ENCODE measurements at regions not wholly inside any gene's neighbourhood (a gene's known extent, or its start where the extent isn't known, plus 50 kb on each side); places are given as distances from the start of the nearest gene placed in this dataset.

DNA sequence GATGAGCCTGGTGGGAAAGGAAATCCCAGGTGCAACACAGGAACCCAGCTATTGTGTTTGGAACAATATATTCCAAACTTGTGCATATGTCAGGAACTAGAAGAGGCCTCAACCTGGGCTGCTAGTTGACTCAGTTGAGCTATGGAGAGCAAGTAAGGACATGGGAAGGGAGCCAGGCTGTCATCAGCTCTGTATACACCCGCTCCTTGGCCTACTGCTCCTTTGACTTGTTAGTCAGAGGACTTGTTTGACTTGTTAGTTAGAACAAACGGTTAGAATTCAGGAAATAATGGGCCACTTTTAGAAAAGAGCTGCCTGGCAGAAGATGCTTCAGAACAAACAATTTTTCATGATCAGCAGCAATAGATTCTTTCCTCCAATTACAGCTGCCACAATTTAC, 76.4 kb downstream of the CBLL2 start:
- TF ChIP-seq, protein P1, sequence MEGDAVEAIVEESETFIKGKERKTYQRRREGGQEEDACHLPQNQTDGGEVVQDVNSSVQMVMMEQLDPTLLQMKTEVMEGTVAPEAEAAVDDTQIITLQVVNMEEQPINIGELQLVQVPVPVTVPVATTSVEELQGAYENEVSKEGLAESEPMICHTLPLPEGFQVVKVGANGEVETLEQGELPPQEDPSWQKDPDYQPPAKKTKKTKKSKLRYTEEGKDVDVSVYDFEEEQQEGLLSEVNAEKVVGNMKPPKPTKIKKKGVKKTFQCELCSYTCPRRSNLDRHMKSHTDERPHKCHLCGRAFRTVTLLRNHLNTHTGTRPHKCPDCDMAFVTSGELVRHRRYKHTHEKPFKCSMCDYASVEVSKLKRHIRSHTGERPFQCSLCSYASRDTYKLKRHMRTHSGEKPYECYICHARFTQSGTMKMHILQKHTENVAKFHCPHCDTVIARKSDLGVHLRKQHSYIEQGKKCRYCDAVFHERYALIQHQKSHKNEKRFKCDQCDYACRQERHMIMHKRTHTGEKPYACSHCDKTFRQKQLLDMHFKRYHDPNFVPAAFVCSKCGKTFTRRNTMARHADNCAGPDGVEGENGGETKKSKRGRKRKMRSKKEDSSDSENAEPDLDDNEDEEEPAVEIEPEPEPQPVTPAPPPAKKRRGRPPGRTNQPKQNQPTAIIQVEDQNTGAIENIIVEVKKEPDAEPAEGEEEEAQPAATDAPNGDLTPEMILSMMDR (IDR thresholded peaks at IDR 0.05): no peak
- TF ChIP-seq POLR2A (IDR thresholded peaks at IDR 0.05) (no peak), POLR2AphosphoS5 (IDR thresholded peaks at IDR 0.05) (no peak), EP300 (IDR thresholded peaks at IDR 0.05) (no peak)

Measured in sigmoid colon (tissue), 4 donors.